ENCODE measurements at regions not wholly inside any gene's neighbourhood (a gene's known extent, or its start where the extent isn't known, plus 50 kb on each side); places are given as distances from the start of the nearest gene placed in this dataset.

- H3K27ac ChIP-seq (ENCODE audit: low read depth, low read length) = no peak overlapping the region
- H3K9ac ChIP-seq (ENCODE audit: low read length) = no peak overlapping the region
- no peak for TF ChIP-seq CTCF (IDR thresholded peaks at IDR 0.05; ENCODE audit: insufficient read depth, low read length, poor library complexity, severe bottlenecking)
- no peak for TF ChIP-seq EZH2phosphoT487 (conservative IDR thresholded peaks at IDR 0.05; ENCODE audit: low read length)
- no peaks in the 10 kb centered on the region for H3K36me3 ChIP-seq (ENCODE audit: low read length)
- H3K27me3 ChIP-seq (ENCODE audit: low read length) = no peaks in the 10 kb centered on the region
- H3K4me3 ChIP-seq (ENCODE audit: insufficient read depth, low read length, poor library complexity, severe bottlenecking) = no peak overlapping the region
- no peak overlapping the region for H2AFZ ChIP-seq (ENCODE audit: low read depth, low read length, severe bottlenecking)
- H3K9me3 ChIP-seq (ENCODE audit: insufficient read depth, low read length) = no peaks in the 10 kb centered on the region
- H3K4me2 ChIP-seq (ENCODE audit: low read depth, low read length, poor library complexity, severe bottlenecking) = no peak overlapping the region
- no peaks in the 10 kb centered on the region for H3F3A ChIP-seq (ENCODE audit: insufficient read depth)
- no peaks in the 10 kb centered on the region for H3K9me2 ChIP-seq (replicated peaks; ENCODE audit: insufficient read depth, low read length)
- no peaks in the 10 kb centered on the region for H4K20me1 ChIP-seq (ENCODE audit: low read depth, low read length)
- H3K79me2 ChIP-seq (ENCODE audit: insufficient read depth, low read length) = no peaks in the 10 kb centered on the region
These were observed 759.8 kb upstream of the CNTN5 start for GRCh38 chr11:98260983-98261382.

- Histone ChIP-seq H3K4me3 (ENCODE audit: insufficient read depth, low read length, poor library complexity, severe bottlenecking) (no peak overlapping the region), H3K9me2 (replicated peaks; ENCODE audit: insufficient read depth, low read length) (no peaks in the 10 kb centered on the region), H3K9ac (ENCODE audit: low read length) (no peak overlapping the region), H3K27ac (ENCODE audit: low read depth, low read length) (no peak overlapping the region), H3K9me3 (ENCODE audit: insufficient read depth, low read length) (no peaks in the 10 kb centered on the region), H3K27me3 (ENCODE audit: low read length) (no peaks in the 10 kb centered on the region), H3K36me3 (ENCODE audit: low read length) (no peaks in the 10 kb centered on the region), H3K79me2 (ENCODE audit: insufficient read depth, low read length) (no peaks in the 10 kb centered on the region), H2AFZ (ENCODE audit: low read depth, low read length, severe bottlenecking) (no peak overlapping the region), H3K4me2 (ENCODE audit: low read depth, low read length, poor library complexity, severe bottlenecking) (no peak overlapping the region), H4K20me1 (ENCODE audit: low read depth, low read length) (no peaks in the 10 kb centered on the region), H3F3A (ENCODE audit: insufficient read depth) (no peaks in the 10 kb centered on the region)
- TF ChIP-seq EZH2phosphoT487 (conservative IDR thresholded peaks at IDR 0.05; ENCODE audit: low read length) = no peak
- TF ChIP-seq CTCF (IDR thresholded peaks at IDR 0.05; ENCODE audit: insufficient read depth, low read length, poor library complexity, severe bottlenecking) = no peak
These were observed 743.4 kb upstream of the CNTN5 start for GRCh38 chr11:98277251-98277912.

GRCh38 chr11:98289617-98290263, 731.0 kb upstream of the CNTN5 start:
- Histone ChIP-seq H3K27ac (ENCODE audit: low read depth, low read length) (no peak overlapping the region), H3K9me3 (ENCODE audit: insufficient read depth, low read length) (no peaks in the 10 kb centered on the region), H3K9ac (ENCODE audit: low read length) (no peak overlapping the region), H3K9me2 (replicated peaks; ENCODE audit: insufficient read depth, low read length) (no peaks in the 10 kb centered on the region), H3F3A (ENCODE audit: insufficient read depth) (no peaks in the 10 kb centered on the region), H3K36me3 (ENCODE audit: low read length) (no peaks in the 10 kb centered on the region), H3K79me2 (ENCODE audit: insufficient read depth, low read length) (no peaks in the 10 kb centered on the region), H2AFZ (ENCODE audit: low read depth, low read length, severe bottlenecking) (no peak overlapping the region), H4K20me1 (ENCODE audit: low read depth, low read length) (no peaks in the 10 kb centered on the region), H3K4me2 (ENCODE audit: low read depth, low read length, poor library complexity, severe bottlenecking) (no peak overlapping the region), H3K4me3 (ENCODE audit: insufficient read depth, low read length, poor library complexity, severe bottlenecking) (no peak overlapping the region), H3K27me3 (ENCODE audit: low read length) (no peaks in the 10 kb centered on the region)
- TF ChIP-seq EZH2phosphoT487 (conservative IDR thresholded peaks at IDR 0.05; ENCODE audit: low read length) (no peak), CTCF (IDR thresholded peaks at IDR 0.05; ENCODE audit: insufficient read depth, low read length, poor library complexity, severe bottlenecking) (no peak)
